Ovary (tissue), 7 donors: ENCODE measurements at regions not wholly inside any gene's neighbourhood (a gene's known extent, or its start where the extent isn't known, plus 50 kb on each side); places are given as distances from the start of the nearest gene placed in this dataset.

Experiments
- DNase-seq, 5 donors: peaks; one replicate each; pipeline ENCODE4 v3.0.0-alpha.2; 2019 to 2020
- H3K27ac ChIP-seq, 2 donors: fragments of 200-600 bp; one replicate each; pipeline versions ENCODE4 v1.5.1 to v1.8.0; 2019 to 2022
- H3K27me3 ChIP-seq: fragments of 200-600 bp; one replicate; pipeline ENCODE4 v1.8.0; 2022
- H3K36me3 ChIP-seq: fragments of 200-600 bp; sonication (generic); one replicate; pipeline ENCODE4 v1.5.1; 2019
- H3K4me1 ChIP-seq: one replicate; pipeline ENCODE4 v1.8.1; 2013; ENCODE audit warnings: mild to moderate bottlenecking, moderate library complexity; ENCODE audit not compliant: insufficient read depth
- H3K4me3 ChIP-seq: fragments of 200-600 bp; sonication (generic); one replicate; pipeline ENCODE4 v1.5.1; 2017
- H3K9me3 ChIP-seq, 2 donors: fragments of 200-600 bp in 1 of 2; sonication (generic) in 1 of 2; one replicate each; pipeline versions ENCODE4 v1.5.1 to v1.8.1; 2013 to 2019; ENCODE audit warnings: mild to moderate bottlenecking in 1 of 2, moderate library complexity in 1 of 2
- EP300 ChIP-seq: sonication (generic); formaldehyde crosslinking; IDR thresholded peaks from one replicate; pipeline ENCODE4 v1.6.1; 2017; ENCODE audit warnings: antibody characterized with exemption
- POLR2A ChIP-seq: fragments of 450-650 bp; IDR thresholded peaks from one replicate; pipeline ENCODE4 v1.6.1; 2017; ENCODE audit warnings: antibody characterized with exemption, mild to moderate bottlenecking, moderate library complexity
- whole genome bisulfite sequencing, 3 donors: extraction: QIAGEN DNeasy Blood & Tissue Kit in 1 of 3; methylation state at CpG; one replicate each; pipeline versions ENCODE4 v1.1.5 to v1.1.7; 2013 to 2017; 5-methylcytosine and 5-hydroxymethylcytosine counted together
- intact Hi-C, 4 donors: fragments of 100-400 bp; cut with DNase I; formaldehyde crosslinking; loops; one replicate each; pipeline versions ENCODE4 v1.11.0 to v1.15.1; 2022 to 2023
- TF ChIP-seq, protein P1 (sequence below), 3 donors: fragments of 450-650 bp in 2 of 3; fragments of 200-600 bp in 1 of 3; IDR thresholded peaks; one replicate each; pipeline versions ENCODE4 v1.5.1 to v1.8.0; 2016 to 2022; ENCODE audit warnings: antibody characterized with exemption in 3 of 3, mild to moderate bottlenecking in 1 of 3
- donor health status: DM: no; HTN: no; CAD: no; lungs with moderate emphysema.
- donor health status: DM: no; HTN: no; CAD: no.
- donor health status: Bipolar disorder and iron deficiency.
- donor health status: DM: no; HTN: no; CAD: no.
- donor health status: DM: yes; HTN: yes; CAD: no.

DNA sequence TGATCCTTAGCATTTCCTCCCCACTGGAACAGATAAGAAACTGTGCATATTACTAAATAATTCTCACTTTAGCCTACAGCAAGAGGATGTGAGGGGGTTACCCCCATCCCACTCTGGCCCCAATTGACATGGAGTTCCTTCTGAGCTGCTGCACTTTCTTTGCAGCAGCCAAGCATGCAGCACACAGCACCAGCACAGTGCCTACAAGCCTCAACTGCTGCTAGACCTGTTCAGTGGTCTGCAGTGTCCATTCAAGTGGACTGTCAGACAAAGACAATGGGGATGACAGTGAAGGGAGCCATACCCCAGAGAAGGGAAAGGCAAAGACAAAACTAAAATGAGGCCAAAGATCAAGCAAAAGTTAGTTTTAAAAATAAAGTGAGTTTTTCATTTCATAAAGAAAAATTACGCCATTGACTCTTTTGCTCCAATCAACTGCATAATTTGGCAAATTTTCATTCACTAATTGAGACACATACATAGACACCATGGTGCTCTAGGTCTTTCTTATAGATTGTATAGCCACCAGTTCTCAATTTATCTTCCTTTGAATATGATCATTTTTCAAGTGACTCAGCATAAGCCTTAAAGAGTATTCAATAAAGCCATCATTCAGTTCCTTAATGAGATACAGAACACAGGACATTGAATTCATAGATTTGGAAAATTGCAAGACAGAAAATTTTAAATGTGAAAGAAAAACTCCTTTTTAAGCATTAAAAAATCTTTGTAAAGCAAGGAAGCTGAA lies 410.6 kb downstream of the HNRNPD start:
- WGBS, 3 donors: 89 to 100% (median 92%) methylated on average over 1 of the region's 1 CpG
- no peak for DNase-seq
- TF ChIP-seq, protein P1, sequence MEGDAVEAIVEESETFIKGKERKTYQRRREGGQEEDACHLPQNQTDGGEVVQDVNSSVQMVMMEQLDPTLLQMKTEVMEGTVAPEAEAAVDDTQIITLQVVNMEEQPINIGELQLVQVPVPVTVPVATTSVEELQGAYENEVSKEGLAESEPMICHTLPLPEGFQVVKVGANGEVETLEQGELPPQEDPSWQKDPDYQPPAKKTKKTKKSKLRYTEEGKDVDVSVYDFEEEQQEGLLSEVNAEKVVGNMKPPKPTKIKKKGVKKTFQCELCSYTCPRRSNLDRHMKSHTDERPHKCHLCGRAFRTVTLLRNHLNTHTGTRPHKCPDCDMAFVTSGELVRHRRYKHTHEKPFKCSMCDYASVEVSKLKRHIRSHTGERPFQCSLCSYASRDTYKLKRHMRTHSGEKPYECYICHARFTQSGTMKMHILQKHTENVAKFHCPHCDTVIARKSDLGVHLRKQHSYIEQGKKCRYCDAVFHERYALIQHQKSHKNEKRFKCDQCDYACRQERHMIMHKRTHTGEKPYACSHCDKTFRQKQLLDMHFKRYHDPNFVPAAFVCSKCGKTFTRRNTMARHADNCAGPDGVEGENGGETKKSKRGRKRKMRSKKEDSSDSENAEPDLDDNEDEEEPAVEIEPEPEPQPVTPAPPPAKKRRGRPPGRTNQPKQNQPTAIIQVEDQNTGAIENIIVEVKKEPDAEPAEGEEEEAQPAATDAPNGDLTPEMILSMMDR (IDR thresholded peaks at IDR 0.05): no peak
- TF ChIP-seq POLR2A (no peak), EP300 (no peak)

DNA sequence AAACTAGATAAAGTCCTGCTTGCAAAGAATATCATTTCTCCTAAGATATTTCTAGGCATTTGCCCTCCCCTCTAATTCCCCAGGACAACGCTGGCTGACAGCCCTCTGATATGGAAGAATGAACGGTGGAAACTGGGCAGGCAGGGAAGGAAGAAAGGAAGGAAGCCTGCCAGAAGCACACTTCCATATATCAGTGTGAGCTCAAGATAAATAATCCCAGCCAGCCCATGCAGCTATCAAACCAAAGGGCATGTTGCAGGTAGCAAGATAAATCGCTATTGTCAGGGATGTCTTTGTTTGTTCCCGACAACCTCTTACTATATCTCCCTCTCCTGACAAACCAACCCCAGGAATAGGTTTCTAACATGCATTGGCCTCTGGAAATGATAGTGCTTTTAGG lies 412.8 kb downstream of the HNRNPD start:
- WGBS, 3 donors: 23 to 37% (median 29%) methylated on average over 4 of the region's 4 CpGs
- DNase-seq: no peak
- intact Hi-C loops: no loop called here
- Histone ChIP-seq H3K36me3 (no peaks in the 10 kb centered on the region), H3K9me3 (no peaks in the 10 kb centered on the region), H3K4me1 (no peaks in the 10 kb centered on the region), H3K4me3 (no peak overlapping the region), H3K27ac (no peak overlapping the region), H3K27me3 (no peaks in the 10 kb centered on the region)
- no peak for TF ChIP-seq POLR2A
- TF ChIP-seq, protein P1 (IDR thresholded peaks at IDR 0.05): no peak
- TF ChIP-seq EP300: no peak

More for the DNA sequence above, 410.6 kb downstream of the HNRNPD start:
- H3K4me1 ChIP-seq: no peaks in the 10 kb centered on the region
- intact Hi-C loops: no loop called here
- no peaks in the 10 kb centered on the region for H3K27me3 ChIP-seq
- no peaks in the 10 kb centered on the region for H3K9me3 ChIP-seq
- no peak overlapping the region for H3K27ac ChIP-seq
- H3K4me3 ChIP-seq: no peak overlapping the region
- no peaks in the 10 kb centered on the region for H3K36me3 ChIP-seq

DNA sequence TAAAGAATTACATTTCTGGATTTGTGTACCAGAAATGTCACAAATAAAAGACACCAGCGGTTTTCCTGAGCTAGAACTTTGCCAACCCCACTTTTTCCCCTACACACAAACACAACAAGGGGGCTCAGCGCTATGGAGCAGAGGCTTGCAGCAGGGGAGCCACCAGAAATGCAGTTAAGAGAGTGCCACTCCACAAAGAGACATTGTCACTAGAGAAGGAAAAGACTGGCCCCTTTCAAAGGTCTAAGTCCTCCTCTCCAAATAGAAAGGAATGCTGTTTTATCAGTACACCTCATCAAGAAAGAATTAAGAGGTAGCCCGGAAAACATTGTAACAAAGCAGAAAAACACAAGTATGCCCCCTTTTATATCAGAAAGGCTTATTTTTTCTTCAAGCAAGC lies 419.5 kb downstream of the HNRNPD start:
- Histone ChIP-seq H3K27me3 (no peaks in the 10 kb centered on the region), H3K4me3 (no peak overlapping the region), H3K4me1 (no peaks in the 10 kb centered on the region), H3K36me3 (no peaks in the 10 kb centered on the region), H3K9me3 (no peaks in the 10 kb centered on the region), H3K27ac (no peak overlapping the region)
- no peak for DNase-seq
- intact Hi-C loops: no loop called here
- WGBS, 3 donors: 57 to 59% (median 58%) methylated on average over 3 of the region's 3 CpGs
- TF ChIP-seq EP300 (no peak), POLR2A (no peak)
- TF ChIP-seq, protein P1 (IDR thresholded peaks at IDR 0.05): no peak

GRCh38 chr4:81951891-81952455 lies 421.8 kb downstream of the HNRNPD start:
- Histone ChIP-seq H3K36me3 (no peaks in the 10 kb centered on the region), H3K4me3 (no peak overlapping the region), H3K4me1 (no peaks in the 10 kb centered on the region), H3K27me3 (no peaks in the 10 kb centered on the region), H3K9me3 (no peaks in the 10 kb centered on the region), H3K27ac (no peak overlapping the region)
- intact Hi-C loops: no loop called here
- DNase-seq: no peak
- TF ChIP-seq, protein P1 (IDR thresholded peaks at IDR 0.05): no peak
- TF ChIP-seq EP300 (no peak), POLR2A (no peak)
- 88 to 95% (median 89%) methylated on average over 3 of the region's 3 CpGs for WGBS, 3 donors
